Mesothelial cell of epicardium (in vitro differentiated cells): ENCODE measurements at regions not wholly inside any gene's neighbourhood (a gene's known extent, or its start where the extent isn't known, plus 50 kb on each side); places are given as distances from the start of the nearest gene placed in this dataset.

Experiments used
- DNase-seq, 2 experiments: peaks; one replicate each; pipeline ENCODE4 v3.0.0; 2021; ENCODE audit warnings: low spot score in 2 of 2; ENCODE audit not compliant: unreplicated experiment in 2 of 2
- H3K27ac Mint-ChIP-seq: 2 replicates; pipeline ENCODE4 v1.8.0; 2021; ENCODE audit warnings: mixed read lengths
- H3K27me3 Mint-ChIP-seq: 2 replicates; pipeline ENCODE4 v1.8.0; 2021; ENCODE audit warnings: low read depth, mixed read lengths
- H3K36me3 Mint-ChIP-seq: 2 replicates; pipeline ENCODE4 v1.8.0; 2021; ENCODE audit warnings: mixed read lengths
- H3K4me1 Mint-ChIP-seq: 2 replicates; pipeline ENCODE4 v1.8.0; 2021; ENCODE audit warnings: mixed read lengths
- H3K4me3 Mint-ChIP-seq: 2 replicates; pipeline ENCODE4 v1.8.0; 2021; ENCODE audit warnings: mild to moderate bottlenecking, moderate library complexity, mixed read lengths
- H3K9me3 Mint-ChIP-seq: 2 replicates; pipeline ENCODE4 v1.8.0; 2021; ENCODE audit warnings: mixed read lengths
- TF ChIP-seq, protein P1 (sequence below): fragments of 200-600 bp; sonication (generic); IDR thresholded peaks from one replicate; pipeline ENCODE4 v1.5.0; 2021; ENCODE audit warnings: antibody characterized with exemption; ENCODE audit not compliant: unreplicated experiment

DNA sequence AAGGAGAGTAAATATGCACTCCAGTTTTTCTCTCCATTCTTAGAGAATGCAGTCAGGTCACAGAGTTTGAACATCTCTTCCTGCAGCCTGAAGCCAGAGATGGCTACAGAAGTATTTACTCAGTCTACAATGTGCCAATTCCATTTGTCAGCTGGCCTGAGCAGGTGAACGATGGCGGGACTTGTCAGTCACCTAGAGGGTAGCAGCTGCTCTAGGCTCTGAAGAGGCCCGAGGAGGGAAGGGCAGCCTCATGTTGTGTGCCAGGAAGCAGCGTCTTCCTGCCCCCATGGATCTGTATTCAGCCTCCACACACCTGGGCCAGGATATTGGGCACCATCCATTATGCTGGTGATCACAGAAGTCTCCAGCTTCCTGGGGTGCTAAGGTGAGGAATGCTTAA lies 316.7 kb upstream of the CHAC2 start:
- H3K4me1 Mint-ChIP-seq: no peaks in the 10 kb centered on the region
- no peak for DNase-seq
- H3K27me3 Mint-ChIP-seq: no peaks in the 10 kb centered on the region
- no peak overlapping the region for H3K4me3 Mint-ChIP-seq
- H3K36me3 Mint-ChIP-seq: no peaks in the 10 kb centered on the region
- no peak overlapping the region for H3K27ac Mint-ChIP-seq
- peaks cover 4% of the 10 kb centered on the region for H3K9me3 Mint-ChIP-seq
- TF ChIP-seq, protein P1, sequence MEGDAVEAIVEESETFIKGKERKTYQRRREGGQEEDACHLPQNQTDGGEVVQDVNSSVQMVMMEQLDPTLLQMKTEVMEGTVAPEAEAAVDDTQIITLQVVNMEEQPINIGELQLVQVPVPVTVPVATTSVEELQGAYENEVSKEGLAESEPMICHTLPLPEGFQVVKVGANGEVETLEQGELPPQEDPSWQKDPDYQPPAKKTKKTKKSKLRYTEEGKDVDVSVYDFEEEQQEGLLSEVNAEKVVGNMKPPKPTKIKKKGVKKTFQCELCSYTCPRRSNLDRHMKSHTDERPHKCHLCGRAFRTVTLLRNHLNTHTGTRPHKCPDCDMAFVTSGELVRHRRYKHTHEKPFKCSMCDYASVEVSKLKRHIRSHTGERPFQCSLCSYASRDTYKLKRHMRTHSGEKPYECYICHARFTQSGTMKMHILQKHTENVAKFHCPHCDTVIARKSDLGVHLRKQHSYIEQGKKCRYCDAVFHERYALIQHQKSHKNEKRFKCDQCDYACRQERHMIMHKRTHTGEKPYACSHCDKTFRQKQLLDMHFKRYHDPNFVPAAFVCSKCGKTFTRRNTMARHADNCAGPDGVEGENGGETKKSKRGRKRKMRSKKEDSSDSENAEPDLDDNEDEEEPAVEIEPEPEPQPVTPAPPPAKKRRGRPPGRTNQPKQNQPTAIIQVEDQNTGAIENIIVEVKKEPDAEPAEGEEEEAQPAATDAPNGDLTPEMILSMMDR: no peak

DNA sequence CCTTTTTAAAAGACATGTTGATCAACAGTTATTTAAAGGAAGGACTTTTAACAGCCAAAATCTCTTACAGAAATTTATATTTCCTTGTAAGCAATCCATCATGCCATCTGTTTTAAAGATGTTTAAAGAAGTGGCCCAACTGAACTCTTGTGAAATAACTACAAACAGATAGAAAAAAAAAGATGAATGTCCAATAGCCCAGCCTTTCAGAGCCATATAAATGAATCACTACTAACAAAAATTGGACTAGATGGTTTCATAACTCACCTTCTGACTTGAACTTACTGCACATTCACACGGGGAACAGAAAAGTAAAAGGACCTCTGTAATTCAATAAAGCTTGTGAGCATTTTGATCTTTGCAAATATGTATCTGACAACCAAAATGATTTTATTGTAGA lies 319.0 kb upstream of the CHAC2 start:
- TF ChIP-seq, protein P1: no peak
- Mint-ChIP-seq H3K9me3 (no peaks in the 10 kb centered on the region), H3K4me3 (no peak overlapping the region), H3K4me1 (no peaks in the 10 kb centered on the region), H3K27ac (no peak overlapping the region), H3K36me3 (no peaks in the 10 kb centered on the region), H3K27me3 (peaks cover 2% of the 10 kb centered on the region)
- no peak for DNase-seq

DNA sequence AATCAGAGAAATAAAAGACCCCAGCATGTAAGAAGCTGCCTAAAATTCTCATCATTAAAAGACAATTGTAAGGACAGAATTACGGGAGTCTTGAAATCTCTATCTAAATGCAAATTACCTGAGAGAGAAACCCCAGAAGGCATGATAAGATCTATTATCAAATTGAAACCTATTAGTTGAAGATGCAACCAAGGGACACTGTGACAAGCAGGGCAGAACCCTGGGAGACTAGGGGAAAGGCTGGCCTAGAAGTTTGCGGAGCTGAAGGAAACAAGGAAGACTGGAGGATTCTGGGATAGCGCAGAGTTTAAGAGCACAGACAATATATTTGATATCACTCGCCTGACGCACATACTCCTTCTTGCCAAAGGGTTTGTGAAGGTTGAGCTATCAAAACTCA lies 319.5 kb upstream of the CHAC2 start:
- Mint-ChIP-seq H3K27me3 (peaks cover 2% of the 10 kb centered on the region), H3K9me3 (no peaks in the 10 kb centered on the region), H3K4me3 (no peak overlapping the region), H3K36me3 (no peaks in the 10 kb centered on the region), H3K27ac (no peak overlapping the region), H3K4me1 (no peaks in the 10 kb centered on the region)
- no peak for DNase-seq
- TF ChIP-seq, protein P1: no peak

DNA sequence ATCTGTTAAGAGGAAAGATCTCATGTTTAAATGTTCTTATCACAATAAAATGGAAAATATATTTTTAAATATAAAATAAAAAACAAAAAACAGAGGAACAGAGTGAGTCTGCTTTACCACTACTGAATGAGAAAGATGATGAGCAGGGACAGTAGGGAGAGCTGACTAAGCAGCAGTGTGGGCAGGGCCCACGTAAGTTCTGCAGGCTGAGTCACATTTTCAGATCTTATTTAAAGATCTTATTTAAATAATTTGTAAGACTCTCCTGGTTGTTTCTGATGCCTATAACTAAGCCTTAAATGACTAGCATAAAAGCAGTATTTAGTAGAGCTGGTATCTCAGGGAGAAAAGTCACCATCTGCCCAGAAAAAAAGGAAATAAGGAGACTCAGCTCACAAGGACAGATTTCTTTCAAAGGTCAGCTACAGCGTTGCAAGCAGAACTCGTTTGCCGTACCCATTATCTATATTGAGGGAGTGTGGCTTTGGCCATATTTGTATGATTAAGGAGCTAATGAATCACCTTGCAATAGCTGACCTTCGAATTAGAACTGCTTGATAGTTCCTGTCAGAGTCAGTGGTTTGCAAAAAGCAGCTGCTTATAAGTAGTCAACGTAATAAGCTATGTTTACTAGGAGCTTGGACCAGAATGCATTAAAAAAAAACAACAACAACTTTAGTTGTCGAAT lies 322.1 kb upstream of the CHAC2 start:
- TF ChIP-seq, protein P1: no peak
- H3K4me1 Mint-ChIP-seq: no peaks in the 10 kb centered on the region
- no peaks in the 10 kb centered on the region for H3K36me3 Mint-ChIP-seq
- H3K4me3 Mint-ChIP-seq: no peak overlapping the region
- DNase-seq: no peak
- no peak overlapping the region for H3K27ac Mint-ChIP-seq
- no peaks in the 10 kb centered on the region for H3K9me3 Mint-ChIP-seq
- peaks cover 2% of the 10 kb centered on the region for H3K27me3 Mint-ChIP-seq

DNA sequence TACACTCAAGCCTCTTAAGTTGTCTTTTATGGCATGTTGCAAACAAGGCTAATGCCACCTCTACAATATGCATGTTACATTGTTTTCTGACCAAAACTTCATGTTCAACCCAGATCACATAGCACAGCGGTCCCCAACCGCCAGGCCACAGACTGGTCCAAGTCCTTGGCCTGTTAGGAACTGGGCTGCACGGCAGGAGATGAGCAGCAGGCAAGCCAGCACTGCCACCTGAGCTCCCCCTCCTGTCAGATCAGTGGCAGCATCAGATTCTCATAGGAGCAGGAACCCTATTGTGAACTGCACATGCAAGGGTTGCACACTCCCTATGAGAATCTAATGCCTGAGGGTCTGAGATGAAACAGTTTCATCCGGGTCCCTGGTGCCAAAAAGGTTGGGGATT lies 324.8 kb upstream of the CHAC2 start:
- peaks cover 2% of the 10 kb centered on the region for H3K27me3 Mint-ChIP-seq
- DNase-seq: no peak
- TF ChIP-seq, protein P1: no peak
- H3K4me3 Mint-ChIP-seq: no peak overlapping the region
- H3K27ac Mint-ChIP-seq: no peak overlapping the region
- no peaks in the 10 kb centered on the region for H3K36me3 Mint-ChIP-seq
- no peaks in the 10 kb centered on the region for H3K9me3 Mint-ChIP-seq
- H3K4me1 Mint-ChIP-seq: no peaks in the 10 kb centered on the region

DNA sequence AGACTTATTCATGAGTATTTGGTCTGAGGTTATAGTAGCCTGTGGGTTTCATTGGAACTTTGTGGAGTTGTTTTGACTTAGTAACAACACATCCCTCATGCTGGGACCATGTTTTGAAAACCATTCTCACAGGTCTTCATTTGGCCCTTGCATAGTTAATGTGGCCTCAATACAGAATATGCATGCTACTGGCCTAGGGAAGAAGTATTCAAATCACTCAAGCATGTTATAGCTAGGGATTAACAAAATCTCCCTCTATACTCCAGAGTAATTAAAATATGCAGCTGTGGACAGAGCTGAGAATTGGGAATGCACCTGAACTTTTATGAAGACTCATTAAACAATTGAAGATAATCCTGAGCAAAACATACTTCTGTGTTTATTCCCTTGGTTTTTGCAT lies 325.5 kb upstream of the CHAC2 start:
- Mint-ChIP-seq H3K4me1 (no peaks in the 10 kb centered on the region), H3K27me3 (peaks cover 2% of the 10 kb centered on the region), H3K9me3 (no peaks in the 10 kb centered on the region), H3K36me3 (no peaks in the 10 kb centered on the region), H3K27ac (no peak overlapping the region), H3K4me3 (no peak overlapping the region)
- TF ChIP-seq, protein P1: no peak
- DNase-seq: no peak
